ENCODE measurements at regions not wholly inside any gene's neighbourhood (a gene's known extent, or its start where the extent isn't known, plus 50 kb on each side); places are given as distances from the start of the nearest gene placed in this dataset.

DNA sequence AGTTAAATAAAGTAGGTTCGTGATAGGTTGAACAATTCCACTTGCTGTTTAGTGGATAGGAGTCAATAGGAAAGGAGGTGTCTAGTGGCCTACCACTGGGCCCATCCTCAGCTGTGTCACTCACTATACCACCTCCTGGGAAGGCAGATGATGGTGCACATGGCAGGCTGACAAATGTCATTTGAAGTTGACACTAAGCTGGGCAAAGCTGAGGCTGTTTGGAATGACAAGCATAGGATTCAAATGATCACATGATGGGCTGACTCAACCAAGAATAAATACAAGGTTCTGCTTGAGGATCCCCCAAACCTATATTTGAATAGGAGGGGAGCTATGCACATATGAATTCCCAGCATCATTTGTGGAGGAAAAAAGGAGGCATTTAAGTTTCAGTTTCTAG, 489.8 kb downstream of the RPS24 start:
- H2AFZ ChIP-seq (ENCODE audit: low read length): no peak overlapping the region
- TF ChIP-seq EZH2 (IDR thresholded peaks at IDR 0.05; ENCODE audit: borderline replicate concordance, low read length): no peak
- TF ChIP-seq, protein P1, sequence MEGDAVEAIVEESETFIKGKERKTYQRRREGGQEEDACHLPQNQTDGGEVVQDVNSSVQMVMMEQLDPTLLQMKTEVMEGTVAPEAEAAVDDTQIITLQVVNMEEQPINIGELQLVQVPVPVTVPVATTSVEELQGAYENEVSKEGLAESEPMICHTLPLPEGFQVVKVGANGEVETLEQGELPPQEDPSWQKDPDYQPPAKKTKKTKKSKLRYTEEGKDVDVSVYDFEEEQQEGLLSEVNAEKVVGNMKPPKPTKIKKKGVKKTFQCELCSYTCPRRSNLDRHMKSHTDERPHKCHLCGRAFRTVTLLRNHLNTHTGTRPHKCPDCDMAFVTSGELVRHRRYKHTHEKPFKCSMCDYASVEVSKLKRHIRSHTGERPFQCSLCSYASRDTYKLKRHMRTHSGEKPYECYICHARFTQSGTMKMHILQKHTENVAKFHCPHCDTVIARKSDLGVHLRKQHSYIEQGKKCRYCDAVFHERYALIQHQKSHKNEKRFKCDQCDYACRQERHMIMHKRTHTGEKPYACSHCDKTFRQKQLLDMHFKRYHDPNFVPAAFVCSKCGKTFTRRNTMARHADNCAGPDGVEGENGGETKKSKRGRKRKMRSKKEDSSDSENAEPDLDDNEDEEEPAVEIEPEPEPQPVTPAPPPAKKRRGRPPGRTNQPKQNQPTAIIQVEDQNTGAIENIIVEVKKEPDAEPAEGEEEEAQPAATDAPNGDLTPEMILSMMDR (IDR thresholded peaks at IDR 0.05; ENCODE audit: low read length): no peak
- H3K4me2 ChIP-seq (ENCODE audit: low read length): no peak overlapping the region
- no peaks in the 10 kb centered on the region for H3K27me3 ChIP-seq (ENCODE audit: insufficient read depth, low read length)
- no peaks in the 10 kb centered on the region for H3F3A ChIP-seq (ENCODE audit: insufficient read depth, low read length)
- no peak overlapping the region for H3K27ac ChIP-seq (ENCODE audit: low read depth, low read length, poor library complexity, severe bottlenecking)
- H3K79me2 ChIP-seq (ENCODE audit: insufficient read depth, low read length): no peaks in the 10 kb centered on the region
- H3K9ac ChIP-seq (ENCODE audit: low read length): no peak overlapping the region
- no peak overlapping the region for H3K4me3 ChIP-seq (ENCODE audit: low read depth, low read length, poor library complexity, severe bottlenecking)
- H3K4me1 ChIP-seq (ENCODE audit: insufficient read depth, low read length, severe bottlenecking): no peaks in the 10 kb centered on the region
- no peaks in the 10 kb centered on the region for H4K20me1 ChIP-seq (ENCODE audit: insufficient read depth, low read length)
- no peaks in the 10 kb centered on the region for H3K9me3 ChIP-seq (ENCODE audit: low read length)
- no peaks in the 10 kb centered on the region for H3K9me2 ChIP-seq (ENCODE audit: low read depth, low read length)
- H3K36me3 ChIP-seq (ENCODE audit: insufficient read depth, low read length): no peaks in the 10 kb centered on the region

DNA sequence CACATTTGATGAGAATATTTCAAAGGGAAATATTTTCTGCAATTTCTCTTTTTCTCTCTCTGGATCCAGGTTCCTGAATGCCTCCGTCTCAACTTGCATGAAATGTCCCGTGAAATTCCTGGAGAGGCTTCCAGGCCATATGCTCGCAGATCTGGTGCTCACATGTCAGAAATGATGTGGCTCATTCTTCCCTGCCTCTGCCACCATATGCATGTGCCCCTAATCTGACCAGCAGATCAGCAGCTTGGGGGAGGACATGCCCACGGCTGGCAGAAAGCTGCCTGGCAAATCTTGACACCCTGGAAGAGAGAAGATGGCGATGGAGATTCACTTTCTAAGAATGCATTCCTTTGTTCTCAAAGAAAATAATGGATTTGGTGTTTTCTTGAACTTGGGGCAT, 490.7 kb downstream of the RPS24 start:
- Histone ChIP-seq H3K4me2 (ENCODE audit: low read length) (no peak overlapping the region), H2AFZ (ENCODE audit: low read length) (no peak overlapping the region), H3K79me2 (ENCODE audit: insufficient read depth, low read length) (no peaks in the 10 kb centered on the region), H3K9ac (ENCODE audit: low read length) (no peak overlapping the region), H4K20me1 (ENCODE audit: insufficient read depth, low read length) (no peaks in the 10 kb centered on the region), H3K4me3 (ENCODE audit: low read depth, low read length, poor library complexity, severe bottlenecking) (no peak overlapping the region), H3K9me3 (ENCODE audit: low read length) (no peaks in the 10 kb centered on the region), H3K36me3 (ENCODE audit: insufficient read depth, low read length) (no peaks in the 10 kb centered on the region), H3K27me3 (ENCODE audit: insufficient read depth, low read length) (no peaks in the 10 kb centered on the region), H3F3A (ENCODE audit: insufficient read depth, low read length) (no peaks in the 10 kb centered on the region), H3K27ac (ENCODE audit: low read depth, low read length, poor library complexity, severe bottlenecking) (no peak overlapping the region), H3K4me1 (ENCODE audit: insufficient read depth, low read length, severe bottlenecking) (no peaks in the 10 kb centered on the region), H3K9me2 (ENCODE audit: low read depth, low read length) (no peaks in the 10 kb centered on the region)
- no peak for TF ChIP-seq EZH2 (IDR thresholded peaks at IDR 0.05; ENCODE audit: borderline replicate concordance, low read length)
- TF ChIP-seq, protein P1 (IDR thresholded peaks at IDR 0.05; ENCODE audit: low read length): no peak

DNA sequence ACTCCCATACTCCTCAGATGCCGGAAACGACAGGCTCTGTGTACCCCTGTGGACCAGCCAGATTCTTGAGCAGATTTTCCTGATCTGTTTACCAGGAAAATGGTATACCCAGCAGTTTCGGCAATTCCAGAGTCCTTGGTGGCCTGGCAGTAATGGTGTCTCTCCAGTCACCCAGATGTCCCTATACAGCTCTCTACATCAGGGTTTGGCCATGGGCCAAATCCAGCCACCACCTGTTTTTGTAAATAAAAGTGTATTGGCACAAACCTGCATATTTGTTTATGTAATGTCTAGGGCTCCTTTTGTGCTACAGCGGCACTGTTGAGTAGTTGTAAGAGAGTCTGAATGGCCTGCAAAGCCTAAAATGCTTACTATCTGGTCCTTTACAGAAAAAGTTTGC, 491.3 kb downstream of the RPS24 start:
- H3K9me3 ChIP-seq (ENCODE audit: low read length): no peaks in the 10 kb centered on the region
- H3K27ac ChIP-seq (ENCODE audit: low read depth, low read length, poor library complexity, severe bottlenecking): no peak overlapping the region
- no peaks in the 10 kb centered on the region for H3K9me2 ChIP-seq (ENCODE audit: low read depth, low read length)
- no peaks in the 10 kb centered on the region for H3K79me2 ChIP-seq (ENCODE audit: insufficient read depth, low read length)
- H3K9ac ChIP-seq (ENCODE audit: low read length): no peak overlapping the region
- H3K36me3 ChIP-seq (ENCODE audit: insufficient read depth, low read length): no peaks in the 10 kb centered on the region
- TF ChIP-seq, protein P1 (IDR thresholded peaks at IDR 0.05; ENCODE audit: low read length): no peak
- no peak for TF ChIP-seq EZH2 (IDR thresholded peaks at IDR 0.05; ENCODE audit: borderline replicate concordance, low read length)
- H3K4me1 ChIP-seq (ENCODE audit: insufficient read depth, low read length, severe bottlenecking): no peaks in the 10 kb centered on the region
- H3K4me2 ChIP-seq (ENCODE audit: low read length): no peak overlapping the region
- H4K20me1 ChIP-seq (ENCODE audit: insufficient read depth, low read length): no peaks in the 10 kb centered on the region
- H3K4me3 ChIP-seq (ENCODE audit: low read depth, low read length, poor library complexity, severe bottlenecking): no peak overlapping the region
- H3K27me3 ChIP-seq (ENCODE audit: insufficient read depth, low read length): no peaks in the 10 kb centered on the region
- no peak overlapping the region for H2AFZ ChIP-seq (ENCODE audit: low read length)
- no peaks in the 10 kb centered on the region for H3F3A ChIP-seq (ENCODE audit: insufficient read depth, low read length)
